Peyer's patch (tissue), 4 donors: ENCODE measurements at regions not wholly inside any gene's neighbourhood (a gene's known extent, or its start where the extent isn't known, plus 50 kb on each side); places are given as distances from the start of the nearest gene placed in this dataset.
A peak's percentile ranks its signal among the peaks of the same experiment; 100 is the strongest.

ENCODE experiments used
- DNase-seq, 3 donors: peaks; one replicate each; pipeline ENCODE4 v3.0.0-alpha.2; 2017 to 2019
- H3K27ac ChIP-seq, 4 donors: fragments of 200-600 bp; sonication (generic); one replicate each; pipeline ENCODE4 v1.5.1; 2016 to 2019
- H3K27me3 ChIP-seq, 2 donors: fragments of 200-600 bp; sonication (generic); one replicate each; pipeline ENCODE4 v1.5.1; 2019
- H3K36me3 ChIP-seq, 3 donors: fragments of 200-600 bp; sonication (generic); one replicate each; pipeline ENCODE4 v1.5.1; 2016 to 2019
- H3K4me1 ChIP-seq, 4 donors: fragments of 200-600 bp; sonication (generic); one replicate each; pipeline ENCODE4 v1.5.1; 2016 to 2019
- H3K4me3 ChIP-seq, 4 donors: fragments of 200-600 bp; sonication (generic); 1 replicate in 3 of 4; 2 replicates in 1 of 4; pipeline ENCODE4 v1.5.1; 2016 to 2019; ENCODE audit warnings: mild to moderate bottlenecking in 1 of 4
- H3K9me3 ChIP-seq, 4 donors: fragments of 200-600 bp; sonication (generic); one replicate each; pipeline ENCODE4 v1.5.1; 2016 to 2019; ENCODE audit warnings: mild to moderate bottlenecking in 1 of 4
- POLR2A ChIP-seq, 2 donors: fragments of 450-650 bp; IDR thresholded peaks; one replicate each; pipeline ENCODE4 v1.5.1; 2017; ENCODE audit warnings: antibody characterized with exemption in 2 of 2, mild to moderate bottlenecking in 2 of 2, moderate library complexity in 2 of 2
- TF ChIP-seq, protein P1 (sequence below), 6 experiments: fragments of 450-650 bp in 4 of 6; fragments of 200-600 bp in 2 of 6; sonication (generic) in 1 of 6; IDR thresholded peaks; one replicate each; pipeline ENCODE4 v1.5.1; 2017 to 2019; ENCODE audit warnings: antibody characterized with exemption in 6 of 6, mild to moderate bottlenecking in 3 of 6, moderate library complexity in 1 of 6

- H3K36me3 ChIP-seq, result no peaks in the 10 kb centered on the region
- no peak overlapping the region for H3K4me3 ChIP-seq
- no peak for DNase-seq
- no peak overlapping the region for H3K27ac ChIP-seq
- no peaks in the 10 kb centered on the region for H3K27me3 ChIP-seq
- H3K9me3 ChIP-seq, result no peaks in the 10 kb centered on the region
- H3K4me1 ChIP-seq, result no peaks in the 10 kb centered on the region
- TF ChIP-seq POLR2A (IDR thresholded peaks at IDR 0.05), result no peak
- TF ChIP-seq, protein P1, sequence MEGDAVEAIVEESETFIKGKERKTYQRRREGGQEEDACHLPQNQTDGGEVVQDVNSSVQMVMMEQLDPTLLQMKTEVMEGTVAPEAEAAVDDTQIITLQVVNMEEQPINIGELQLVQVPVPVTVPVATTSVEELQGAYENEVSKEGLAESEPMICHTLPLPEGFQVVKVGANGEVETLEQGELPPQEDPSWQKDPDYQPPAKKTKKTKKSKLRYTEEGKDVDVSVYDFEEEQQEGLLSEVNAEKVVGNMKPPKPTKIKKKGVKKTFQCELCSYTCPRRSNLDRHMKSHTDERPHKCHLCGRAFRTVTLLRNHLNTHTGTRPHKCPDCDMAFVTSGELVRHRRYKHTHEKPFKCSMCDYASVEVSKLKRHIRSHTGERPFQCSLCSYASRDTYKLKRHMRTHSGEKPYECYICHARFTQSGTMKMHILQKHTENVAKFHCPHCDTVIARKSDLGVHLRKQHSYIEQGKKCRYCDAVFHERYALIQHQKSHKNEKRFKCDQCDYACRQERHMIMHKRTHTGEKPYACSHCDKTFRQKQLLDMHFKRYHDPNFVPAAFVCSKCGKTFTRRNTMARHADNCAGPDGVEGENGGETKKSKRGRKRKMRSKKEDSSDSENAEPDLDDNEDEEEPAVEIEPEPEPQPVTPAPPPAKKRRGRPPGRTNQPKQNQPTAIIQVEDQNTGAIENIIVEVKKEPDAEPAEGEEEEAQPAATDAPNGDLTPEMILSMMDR (IDR thresholded peaks at IDR 0.05), result no peak
Measured at GRCh38 chr22:49168219-49168813, 659.4 kb downstream of the BRD1 start.

- no peaks in the 10 kb centered on the region for H3K4me1 ChIP-seq
- H3K9me3 ChIP-seq, result no peaks in the 10 kb centered on the region
- no peak overlapping the region for H3K27ac ChIP-seq
- TF ChIP-seq, protein P1 (IDR thresholded peaks at IDR 0.05), result no peak
- TF ChIP-seq POLR2A (IDR thresholded peaks at IDR 0.05), result no peak
- H3K4me3 ChIP-seq, result no peak overlapping the region
- H3K36me3 ChIP-seq, result no peaks in the 10 kb centered on the region
- no peaks in the 10 kb centered on the region for H3K27me3 ChIP-seq
- DNase-seq, result no peak
Measured at GRCh38 chr22:49166746-49167145, 660.9 kb downstream of the BRD1 start.

GRCh38 chr22:49166211-49166610 lies 661.5 kb downstream of the BRD1 start:
- Histone ChIP-seq H3K27ac (no peak overlapping the region), H3K4me1 (no peaks in the 10 kb centered on the region), H3K4me3 (no peak overlapping the region), H3K9me3 (no peaks in the 10 kb centered on the region), H3K27me3 (no peaks in the 10 kb centered on the region), H3K36me3 (no peaks in the 10 kb centered on the region)
- no peak for DNase-seq
- no peak for TF ChIP-seq POLR2A (IDR thresholded peaks at IDR 0.05)
- TF ChIP-seq, protein P1 (IDR thresholded peaks at IDR 0.05), result no peak

DNA sequence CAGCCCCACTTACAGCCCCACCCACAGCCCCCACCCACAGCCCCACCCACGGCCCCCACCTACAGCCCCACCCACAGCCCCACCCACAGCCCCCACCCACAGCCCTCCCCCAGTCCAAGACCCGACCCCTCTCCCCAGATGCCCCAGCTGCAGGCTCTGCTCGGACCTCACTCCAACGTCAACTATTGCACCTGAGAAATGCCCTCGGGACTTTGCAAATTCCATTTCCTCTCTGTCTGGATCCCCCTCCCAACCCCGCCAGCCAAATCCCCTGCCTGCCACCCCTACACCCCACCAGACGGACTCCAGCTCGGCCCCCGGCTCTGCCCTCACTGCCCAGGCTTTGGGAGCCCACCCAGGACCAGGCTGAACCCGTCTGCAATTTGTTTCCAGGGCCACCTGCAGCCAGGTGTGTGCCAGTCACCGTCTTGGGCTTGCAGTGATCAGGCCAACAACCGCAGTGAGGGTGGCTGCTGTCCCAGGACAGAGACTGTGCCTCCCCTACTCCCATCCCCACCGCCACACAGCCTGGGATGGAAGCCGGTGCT lies 662.8 kb downstream of the BRD1 start:
- no peak overlapping the region for H3K27ac ChIP-seq
- TF ChIP-seq, protein P1 (IDR thresholded peaks at IDR 0.05), result no peak
- TF ChIP-seq POLR2A (IDR thresholded peaks at IDR 0.05), result no peak
- no peak for DNase-seq
- H3K4me1 ChIP-seq, result no peaks in the 10 kb centered on the region
- H3K36me3 ChIP-seq, result no peaks in the 10 kb centered on the region
- no peak overlapping the region for H3K4me3 ChIP-seq
- H3K27me3 ChIP-seq, result no peaks in the 10 kb centered on the region
- no peaks in the 10 kb centered on the region for H3K9me3 ChIP-seq

DNA sequence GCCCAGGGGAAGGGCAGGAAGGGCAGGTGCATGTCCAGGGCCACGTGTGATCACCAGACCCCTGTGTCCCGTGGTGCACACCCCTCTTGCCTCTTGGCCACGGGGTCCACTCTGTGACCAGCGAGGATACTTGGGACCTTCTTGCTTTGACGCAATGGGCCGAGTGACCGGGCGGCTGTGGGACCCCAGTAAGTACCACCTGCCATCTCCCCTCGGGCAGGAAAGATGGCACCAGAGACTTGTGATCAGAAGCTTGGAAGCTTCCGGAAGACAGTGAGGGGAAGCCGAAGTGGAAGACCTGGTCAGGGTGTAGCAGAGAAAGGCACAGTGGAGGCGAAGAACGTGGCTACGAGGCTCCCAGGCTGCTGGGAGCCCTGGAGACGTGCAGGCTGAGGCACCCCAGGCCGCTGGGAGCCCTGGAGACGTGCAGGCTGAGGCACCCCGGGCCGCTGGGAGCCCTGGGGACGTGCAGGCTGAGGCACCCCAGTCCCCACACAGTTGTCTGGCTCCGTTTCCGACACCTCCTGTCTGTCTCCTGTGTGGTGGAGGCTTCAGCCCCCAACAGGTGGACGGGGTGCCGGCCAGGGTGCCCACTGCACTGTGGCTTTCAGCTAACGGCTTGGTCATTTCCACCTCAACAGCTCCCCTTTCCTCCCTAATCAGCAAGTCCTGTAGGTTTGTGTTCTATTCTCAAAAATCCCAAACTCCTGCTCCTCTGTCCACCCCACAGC lies 663.5 kb downstream of the BRD1 start:
- DNase-seq, result peak in 1 of 3 donors; percentile 31
- Histone ChIP-seq H3K9me3 (no peaks in the 10 kb centered on the region), H3K27ac (no peak overlapping the region), H3K4me1 (no peaks in the 10 kb centered on the region), H3K36me3 (no peaks in the 10 kb centered on the region), H3K4me3 (no peak overlapping the region), H3K27me3 (no peaks in the 10 kb centered on the region)
- no peak for TF ChIP-seq POLR2A (IDR thresholded peaks at IDR 0.05)
- TF ChIP-seq, protein P1 (IDR thresholded peaks at IDR 0.05), result no peak
